ENCODE measurements at regions not wholly inside any gene's neighbourhood (a gene's known extent, or its start where the extent isn't known, plus 50 kb on each side); places are given as distances from the start of the nearest gene placed in this dataset.

DNA sequence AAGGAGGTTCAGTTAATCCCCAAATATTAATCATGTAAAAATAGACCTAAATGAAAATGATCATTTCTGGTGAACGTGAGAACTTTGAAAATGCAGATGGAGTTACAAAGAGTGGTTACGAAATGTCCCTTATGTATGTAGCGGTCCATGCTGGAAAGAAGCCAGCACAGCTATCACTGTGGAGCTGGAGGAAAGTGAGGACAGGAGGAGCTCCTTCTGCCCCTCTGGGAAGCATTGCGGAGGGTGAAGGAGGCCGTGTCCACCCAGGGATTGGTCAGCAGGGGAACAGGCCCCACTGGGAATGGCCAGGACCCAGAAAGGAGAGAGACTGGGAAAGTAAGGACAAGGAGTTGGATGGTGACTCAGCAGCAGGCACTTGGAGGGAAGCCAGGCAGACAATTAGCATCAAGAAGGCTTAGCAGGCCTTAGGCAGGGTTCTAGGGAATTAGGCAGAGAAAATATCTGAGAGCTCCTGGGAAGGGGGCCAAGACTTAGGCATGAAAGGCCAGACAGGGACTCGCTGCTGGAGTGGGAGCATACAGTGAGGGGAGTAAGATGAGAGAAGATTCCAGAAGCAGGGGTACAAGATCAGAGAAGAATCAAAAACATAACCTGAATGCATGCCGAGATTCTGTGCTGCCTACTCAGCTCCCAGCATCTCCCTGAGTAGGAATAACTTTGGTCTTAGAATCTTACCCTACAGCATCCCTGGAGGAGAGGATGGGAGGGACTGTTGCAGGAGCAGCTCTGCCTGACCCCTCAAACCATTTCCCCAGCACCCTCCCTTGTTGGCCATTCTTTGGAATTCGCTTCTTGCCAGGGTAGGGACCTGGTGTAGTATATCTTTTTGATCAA is 171.0 kb upstream of the UMPS start:
- no peak for TF ChIP-seq EZH2 (IDR thresholded peaks at IDR 0.05; ENCODE audit: low read length, missing control alignments)
- TF ChIP-seq, protein P1, sequence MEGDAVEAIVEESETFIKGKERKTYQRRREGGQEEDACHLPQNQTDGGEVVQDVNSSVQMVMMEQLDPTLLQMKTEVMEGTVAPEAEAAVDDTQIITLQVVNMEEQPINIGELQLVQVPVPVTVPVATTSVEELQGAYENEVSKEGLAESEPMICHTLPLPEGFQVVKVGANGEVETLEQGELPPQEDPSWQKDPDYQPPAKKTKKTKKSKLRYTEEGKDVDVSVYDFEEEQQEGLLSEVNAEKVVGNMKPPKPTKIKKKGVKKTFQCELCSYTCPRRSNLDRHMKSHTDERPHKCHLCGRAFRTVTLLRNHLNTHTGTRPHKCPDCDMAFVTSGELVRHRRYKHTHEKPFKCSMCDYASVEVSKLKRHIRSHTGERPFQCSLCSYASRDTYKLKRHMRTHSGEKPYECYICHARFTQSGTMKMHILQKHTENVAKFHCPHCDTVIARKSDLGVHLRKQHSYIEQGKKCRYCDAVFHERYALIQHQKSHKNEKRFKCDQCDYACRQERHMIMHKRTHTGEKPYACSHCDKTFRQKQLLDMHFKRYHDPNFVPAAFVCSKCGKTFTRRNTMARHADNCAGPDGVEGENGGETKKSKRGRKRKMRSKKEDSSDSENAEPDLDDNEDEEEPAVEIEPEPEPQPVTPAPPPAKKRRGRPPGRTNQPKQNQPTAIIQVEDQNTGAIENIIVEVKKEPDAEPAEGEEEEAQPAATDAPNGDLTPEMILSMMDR (conservative IDR thresholded peaks at IDR 0.05 in 1 of 2, IDR thresholded peaks at IDR 0.05 in 1 of 2; ENCODE audit: low read depth in 1 of 2, low read length in 2 of 2) = no peak

Data from fibroblast of lung (primary cell).